Activated T-helper 1 cell treated with anti-CD3 and anti-CD28 coated beads, Interleukin-12 subunit alpha, Interleukin-12 subunit beta, Interleukin-2, Interleukin-4 antibody, amounts not matched to agents 30 ng/mL and 10 ng/mL and 1 ng/mL, durations not matched to agents 14 hours and 24 hours and 36 hours (primary cell): ENCODE measurements at regions not wholly inside any gene's neighbourhood (a gene's known extent, or its start where the extent isn't known, plus 50 kb on each side); places are given as distances from the start of the nearest gene placed in this dataset.
A peak's percentile ranks its signal among the peaks of the same experiment; 100 is the strongest.
"Not testable (repeated sequence)": the region's sequence is repeated elsewhere in the genome, so short reads cannot be mapped to it uniquely, and the experiment has no call there.

ENCODE experiments used
- DNase-seq: peaks from one replicate; pipeline ENCODE4 v3.0.0; 2021; ENCODE audit warnings: low spot score
- H3K27ac Mint-ChIP-seq: one replicate; pipeline ENCODE4 v1.8.0; 2021; ENCODE audit warnings: mild to moderate bottlenecking, mixed read lengths
- H3K27me3 Mint-ChIP-seq: one replicate; pipeline ENCODE4 v1.8.0; 2022; ENCODE audit warnings: mild to moderate bottlenecking, moderate library complexity, mixed read lengths; ENCODE audit not compliant: insufficient read depth
- H3K36me3 Mint-ChIP-seq: one replicate; pipeline ENCODE4 v1.8.0; 2021; ENCODE audit warnings: low read depth, mixed read lengths
- H3K4me1 Mint-ChIP-seq: one replicate; pipeline ENCODE4 v1.8.0; 2021; ENCODE audit warnings: low read depth, mixed read lengths
- H3K4me3 Mint-ChIP-seq: one replicate; pipeline ENCODE4 v1.8.0; 2021; ENCODE audit warnings: mild to moderate bottlenecking, moderate library complexity, mixed read lengths
- H3K9me3 Mint-ChIP-seq: one replicate; pipeline ENCODE4 v1.8.0; 2021; ENCODE audit warnings: mixed read lengths
- intact Hi-C: fragments of 100-400 bp; cut with micrococcal nuclease; formaldehyde crosslinking; loops from one replicate; pipeline ENCODE4 v1.15.1; 2024

- Mint-ChIP-seq H3K4me1 (peaks cover 75% of the 10 kb centered on the region), H3K27ac (peak overlapping the region; percentile 78), H3K27me3 (no peaks in the 10 kb centered on the region), H3K9me3 (no peaks in the 10 kb centered on the region), H3K4me3 (peak overlapping the region; percentile 61), H3K36me3 (peaks cover 8% of the 10 kb centered on the region)
- no peak for DNase-seq
- intact Hi-C loops, result loop anchor here (2.0 kb wide), 1 partner anchor 44 kb away; no protein-coding TSS in a partner anchor
These were observed 125.7 kb upstream of the KRAS start for GRCh38 chr12:25376407-25376806.

- Mint-ChIP-seq H3K4me1 (peaks cover 56% of the 10 kb centered on the region), H3K4me3 (peak overlapping the region; percentile 15), H3K9me3 (no peaks in the 10 kb centered on the region), H3K27ac (peak overlapping the region; percentile 69), H3K36me3 (peaks cover 8% of the 10 kb centered on the region), H3K27me3 (no peaks in the 10 kb centered on the region)
- no peak for DNase-seq
- intact Hi-C loops, result loop anchor here (1.0 kb wide), 1 partner anchor 8 kb away; no protein-coding TSS in a partner anchor
These were observed 122.5 kb upstream of the KRAS start for GRCh38 chr12:25372969-25373817.

- Mint-ChIP-seq H3K9me3 (no peaks in the 10 kb centered on the region), H3K27ac (no peak overlapping the region), H3K36me3 (peaks cover 8% of the 10 kb centered on the region), H3K27me3 (no peaks in the 10 kb centered on the region), H3K4me3 (no peak overlapping the region), H3K4me1 (peaks cover 46% of the 10 kb centered on the region)
- intact Hi-C loops, result no loop called here
- DNase-seq, result no peak
These were observed 121.3 kb upstream of the KRAS start for GRCh38 chr12:25372002-25372401.

GRCh38 chr12:25368557-25368956 is 117.8 kb upstream of the KRAS start:
- H3K4me3 Mint-ChIP-seq, result no peak overlapping the region
- peaks cover 48% of the 10 kb centered on the region for H3K4me1 Mint-ChIP-seq
- H3K27me3 Mint-ChIP-seq, result peaks cover 1% of the 10 kb centered on the region
- no peaks in the 10 kb centered on the region for H3K9me3 Mint-ChIP-seq
- H3K27ac Mint-ChIP-seq, result no peak overlapping the region
- intact Hi-C loops, result no loop called here
- H3K36me3 Mint-ChIP-seq, result peaks cover 2% of the 10 kb centered on the region
- DNase-seq, result no peak

- Mint-ChIP-seq H3K4me3 (no peak overlapping the region), H3K9me3 (no peaks in the 10 kb centered on the region), H3K4me1 (peaks cover 39% of the 10 kb centered on the region), H3K27me3 (peaks cover 5% of the 10 kb centered on the region), H3K27ac (no peak overlapping the region), H3K36me3 (peaks cover 2% of the 10 kb centered on the region)
- DNase-seq, result no peak
- intact Hi-C loops, result no loop called here
These were observed 115.4 kb upstream of the KRAS start for GRCh38 chr12:25366122-25366521.

GRCh38 chr12:25365340-25365730 is 114.6 kb upstream of the KRAS start:
- Mint-ChIP-seq H3K27me3 (peaks cover 5% of the 10 kb centered on the region), H3K4me1 (peaks cover 45% of the 10 kb centered on the region), H3K9me3 (no peaks in the 10 kb centered on the region), H3K36me3 (peaks cover 2% of the 10 kb centered on the region), H3K27ac (peak overlapping the region; percentile 94), H3K4me3 (peak overlapping the region; percentile 36)
- DNase-seq, result no peak
- intact Hi-C loops, result loop anchor here (1.0 kb wide), 8 partner anchors 8 to 526 kb away; partner anchors contain the start of gene KRAS

GRCh38 chr12:25364529-25365339 is 114.0 kb upstream of the KRAS start:
- H3K9me3 Mint-ChIP-seq, result no peaks in the 10 kb centered on the region
- intact Hi-C loops, result loop anchor here (1.0 kb wide), 8 partner anchors 9 to 525 kb away; partner anchors contain the start of gene KRAS
- H3K36me3 Mint-ChIP-seq, result peaks cover 2% of the 10 kb centered on the region
- DNase-seq, result no peak
- peaks cover 45% of the 10 kb centered on the region for H3K4me1 Mint-ChIP-seq
- H3K27me3 Mint-ChIP-seq, result peaks cover 5% of the 10 kb centered on the region
- peak overlapping the region; percentile 94 for H3K27ac Mint-ChIP-seq
- peak overlapping the region; percentile 36 for H3K4me3 Mint-ChIP-seq

- intact Hi-C loops, result no loop called here
- Mint-ChIP-seq H3K36me3 (peaks cover 2% of the 10 kb centered on the region), H3K27me3 (peaks cover 5% of the 10 kb centered on the region), H3K4me3 (no peak overlapping the region), H3K4me1 (peaks cover 45% of the 10 kb centered on the region), H3K27ac (no peak overlapping the region), H3K9me3 (no peaks in the 10 kb centered on the region)
- DNase-seq, result no peak
These were observed 111.9 kb upstream of the KRAS start for GRCh38 chr12:25362646-25363045.

GRCh38 chr12:25361511-25361910 is 110.8 kb upstream of the KRAS start:
- intact Hi-C loops, result no loop called here
- no peaks in the 10 kb centered on the region for H3K9me3 Mint-ChIP-seq

GRCh38 chr12:25357595-25357994 is 106.9 kb upstream of the KRAS start:
- Mint-ChIP-seq H3K4me3 (no peak overlapping the region), H3K9me3 (no peaks in the 10 kb centered on the region), H3K4me1 (peaks cover 12% of the 10 kb centered on the region), H3K36me3 (peaks cover 2% of the 10 kb centered on the region), H3K27ac (no peak overlapping the region), H3K27me3 (peaks cover 14% of the 10 kb centered on the region)
- no peak for DNase-seq
- intact Hi-C loops, result no loop called here

More at GRCh38 chr12:25361511-25361910, 110.8 kb upstream of the KRAS start:
- Mint-ChIP-seq H3K36me3 (peaks cover 2% of the 10 kb centered on the region), H3K27ac (no peak overlapping the region), H3K4me1 (peaks cover 38% of the 10 kb centered on the region), H3K4me3 (no peak overlapping the region), H3K27me3 (peaks cover 9% of the 10 kb centered on the region)
- no peak for DNase-seq

GRCh38 chr12:25352942-25353341 is 102.2 kb upstream of the KRAS start:
- H3K4me3 Mint-ChIP-seq, intact Hi-C loops, H3K9me3 Mint-ChIP-seq, DNase-seq, H3K36me3 Mint-ChIP-seq, H3K27ac Mint-ChIP-seq, H3K4me1 Mint-ChIP-seq: not testable (repeated sequence)
- H3K27me3 Mint-ChIP-seq, result peaks cover 18% of the 10 kb centered on the region

- no peak overlapping the region for H3K4me3 Mint-ChIP-seq
- H3K27ac Mint-ChIP-seq, result no peak overlapping the region
- H3K9me3 Mint-ChIP-seq, result no peaks in the 10 kb centered on the region
- no peak for DNase-seq
- H3K4me1 Mint-ChIP-seq, result peaks cover 9% of the 10 kb centered on the region
- H3K36me3 Mint-ChIP-seq, result peaks cover 3% of the 10 kb centered on the region
- intact Hi-C loops, result no loop called here
- peaks cover 23% of the 10 kb centered on the region for H3K27me3 Mint-ChIP-seq
These were observed 101.6 kb upstream of the KRAS start for GRCh38 chr12:25352083-25352918.
